HepG2 (cell line): ENCODE measurements at regions not wholly inside any gene's neighbourhood (a gene's known extent, or its start where the extent isn't known, plus 50 kb on each side); places are given as distances from the start of the nearest gene placed in this dataset.
A peak's percentile ranks its signal among the peaks of the same experiment; 100 is the strongest.

ENCODE experiments used
- CBX2 ChIP-seq, 2 experiments: fragments of 200-600 bp in 1 of 2; sonication (generic); formaldehyde crosslinking in 1 of 2; IDR thresholded peaks; 2 replicates each; pipeline versions ENCODE4 v1.7.0 to v1.8.1; 2018 to 2022; ENCODE audit warnings: low read depth in 2 of 2, low read length in 1 of 2, mild to moderate bottlenecking in 1 of 2, missing genetic modification reagents in 1 of 2
- ESRRA ChIP-seq: sonication (generic); formaldehyde crosslinking; IDR thresholded peaks from 2 replicates; pipeline ENCODE4 v1.5.1; 2020; ENCODE audit warnings: mild to moderate bottlenecking, low read depth, missing genetic modification reagents
- EZH2 ChIP-seq: conservative IDR thresholded peaks from 2 replicates; pipeline ENCODE4 v1.6.1; 2012; ENCODE audit warnings: mild to moderate bottlenecking, low read depth, low read length, moderate library complexity
- GTF2F1 ChIP-seq: fragments of 150-350 bp; IDR thresholded peaks from 2 replicates; pipeline ENCODE4 v1.6.1; 2014; ENCODE audit warnings: low read length
- HDAC1 ChIP-seq: sonication (generic); formaldehyde crosslinking; IDR thresholded peaks from 2 replicates; pipeline ENCODE4 v1.5.1; 2020; ENCODE audit warnings: mild to moderate bottlenecking, missing genetic modification reagents
- ISX ChIP-seq: sonication (generic); formaldehyde crosslinking; conservative IDR thresholded peaks from 2 replicates; pipeline ENCODE4 v1.5.0; 2020; ENCODE audit warnings: missing genetic modification reagents
- KDM4B ChIP-seq: sonication (generic); formaldehyde crosslinking; IDR thresholded peaks from 2 replicates; pipeline ENCODE4 v1.4.0; 2020; ENCODE audit warnings: missing genetic modification reagents
- NFRKB ChIP-seq: fragments of 450-650 bp; IDR thresholded peaks from 2 replicates; pipeline ENCODE4 v1.6.1; 2017
- NRL ChIP-seq: sonication (generic); formaldehyde crosslinking; IDR thresholded peaks from 2 replicates; pipeline ENCODE4 v1.5.0; 2020; ENCODE audit warnings: missing genetic modification reagents, mild to moderate bottlenecking, moderate library complexity, borderline replicate concordance
- PRMT3 ChIP-seq: sonication (generic); formaldehyde crosslinking; IDR thresholded peaks from 2 replicates; pipeline ENCODE4 v1.8.1; 2022; ENCODE audit warnings: low read depth, mild to moderate bottlenecking, moderate library complexity, missing genetic modification reagents, borderline replicate concordance
- RFXANK ChIP-seq: IDR thresholded peaks from 2 replicates; pipeline ENCODE4 v1.6.1; 2016
- TGIF2 ChIP-seq: IDR thresholded peaks from 2 replicates; pipeline ENCODE4 v1.6.1; 2016; ENCODE audit warnings: control low read depth, missing compliant biosample characterization
- ZFP36L1 ChIP-seq: sonication (generic); formaldehyde crosslinking; IDR thresholded peaks from 2 replicates; pipeline ENCODE4 v1.8.0; 2022; ENCODE audit warnings: mild to moderate bottlenecking, missing genetic modification reagents, moderate library complexity
- ZFP82 ChIP-seq: sonication (generic); formaldehyde crosslinking; IDR thresholded peaks from 2 replicates; pipeline ENCODE4 v1.5.1; 2020; ENCODE audit warnings: mild to moderate bottlenecking, missing genetic modification reagents, borderline replicate concordance
- ZNF496 ChIP-seq: sonication (generic); formaldehyde crosslinking; IDR thresholded peaks from 2 replicates; pipeline ENCODE4 v1.8.1; 2023; ENCODE audit warnings: mild to moderate bottlenecking, moderate library complexity, missing genetic modification reagents; ENCODE audit not compliant: insufficient replicate concordance
- ZNF546 ChIP-seq: sonication (generic); formaldehyde crosslinking; conservative IDR thresholded peaks from 2 replicates; pipeline ENCODE4 v1.8.1; 2023; ENCODE audit warnings: mild to moderate bottlenecking, missing genetic modification reagents
- TF ChIP-seq, protein P1 (sequence below): sonication (generic); formaldehyde crosslinking; IDR thresholded peaks from 2 replicates; pipeline ENCODE4 v1.5.0; 2020; ENCODE audit warnings: mild to moderate bottlenecking, missing genetic modification reagents
- TF ChIP-seq, protein P2 (sequence below): sonication (generic); formaldehyde crosslinking; IDR thresholded peaks from 2 replicates; pipeline ENCODE4 v1.4.0; 2020; ENCODE audit warnings: mild to moderate bottlenecking, missing genetic modification reagents
- TF ChIP-seq, protein P3 (sequence below): IDR thresholded peaks from 2 replicates; pipeline ENCODE4 v1.6.1; 2016; ENCODE audit warnings: missing compliant biosample characterization, missing genetic modification reagents, borderline replicate concordance
- TF ChIP-seq, protein P4 (sequence below): sonication (generic); formaldehyde crosslinking; IDR thresholded peaks from 2 replicates; pipeline ENCODE4 v1.5.0; 2020; ENCODE audit warnings: mild to moderate bottlenecking, missing genetic modification reagents
- TF ChIP-seq, protein P5 (sequence below): sonication (generic); formaldehyde crosslinking; IDR thresholded peaks from 2 replicates; pipeline ENCODE4 v1.5.0; 2020; ENCODE audit warnings: mild to moderate bottlenecking, missing genetic modification reagents

DNA sequence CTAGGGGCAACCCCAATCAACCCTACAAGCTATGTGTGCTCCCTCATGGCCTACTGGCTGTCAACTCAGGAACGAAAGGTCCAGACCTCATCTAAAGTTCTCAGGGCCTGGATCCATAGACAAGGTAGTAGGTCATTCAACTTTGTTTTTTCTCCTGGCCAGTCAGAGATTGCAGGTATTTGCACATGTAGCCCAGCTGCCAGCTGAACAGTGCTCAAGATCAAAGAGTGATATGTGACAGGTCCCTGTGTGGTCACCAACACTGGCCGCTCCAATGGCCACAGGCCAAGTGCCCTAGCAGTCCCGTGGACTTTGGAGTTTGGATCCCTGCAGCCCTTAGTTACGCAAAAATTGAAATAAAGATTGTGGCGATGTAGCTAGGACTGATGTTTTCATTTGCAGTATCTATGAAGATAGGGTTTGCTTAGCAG, 60.6 kb upstream of the ATXN1 start (continued):
- no peak for TF ChIP-seq ZFP82 (CRISPR knock-in tag)
- TF ChIP-seq KDM4B (CRISPR knock-in tag) = peak; percentile 94; the same call in 1 of the 2 replicates
- TF ChIP-seq PRMT3 (CRISPR knock-in tag) = no peak
- TF ChIP-seq RFXANK (CRISPR knock-in tag) = peak; percentile 92
- TF ChIP-seq, protein P1, sequence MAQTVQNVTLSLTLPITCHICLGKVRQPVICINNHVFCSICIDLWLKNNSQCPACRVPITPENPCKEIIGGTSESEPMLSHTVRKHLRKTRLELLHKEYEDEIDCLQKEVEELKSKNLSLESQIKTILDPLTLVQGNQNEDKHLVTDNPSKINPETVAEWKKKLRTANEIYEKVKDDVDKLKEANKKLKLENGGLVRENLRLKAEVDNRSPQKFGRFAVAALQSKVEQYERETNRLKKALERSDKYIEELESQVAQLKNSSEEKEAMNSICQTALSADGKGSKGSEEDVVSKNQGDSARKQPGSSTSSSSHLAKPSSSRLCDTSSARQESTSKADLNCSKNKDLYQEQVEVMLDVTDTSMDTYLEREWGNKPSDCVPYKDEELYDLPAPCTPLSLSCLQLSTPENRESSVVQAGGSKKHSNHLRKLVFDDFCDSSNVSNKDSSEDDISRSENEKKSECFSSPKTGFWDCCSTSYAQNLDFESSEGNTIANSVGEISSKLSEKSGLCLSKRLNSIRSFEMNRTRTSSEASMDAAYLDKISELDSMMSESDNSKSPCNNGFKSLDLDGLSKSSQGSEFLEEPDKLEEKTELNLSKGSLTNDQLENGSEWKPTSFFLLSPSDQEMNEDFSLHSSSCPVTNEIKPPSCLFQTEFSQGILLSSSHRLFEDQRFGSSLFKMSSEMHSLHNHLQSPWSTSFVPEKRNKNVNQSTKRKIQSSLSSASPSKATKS (CRISPR knock-in tag) = peak; percentile 69; the same call in 1 of the 2 replicates
- TF ChIP-seq, protein P2, sequence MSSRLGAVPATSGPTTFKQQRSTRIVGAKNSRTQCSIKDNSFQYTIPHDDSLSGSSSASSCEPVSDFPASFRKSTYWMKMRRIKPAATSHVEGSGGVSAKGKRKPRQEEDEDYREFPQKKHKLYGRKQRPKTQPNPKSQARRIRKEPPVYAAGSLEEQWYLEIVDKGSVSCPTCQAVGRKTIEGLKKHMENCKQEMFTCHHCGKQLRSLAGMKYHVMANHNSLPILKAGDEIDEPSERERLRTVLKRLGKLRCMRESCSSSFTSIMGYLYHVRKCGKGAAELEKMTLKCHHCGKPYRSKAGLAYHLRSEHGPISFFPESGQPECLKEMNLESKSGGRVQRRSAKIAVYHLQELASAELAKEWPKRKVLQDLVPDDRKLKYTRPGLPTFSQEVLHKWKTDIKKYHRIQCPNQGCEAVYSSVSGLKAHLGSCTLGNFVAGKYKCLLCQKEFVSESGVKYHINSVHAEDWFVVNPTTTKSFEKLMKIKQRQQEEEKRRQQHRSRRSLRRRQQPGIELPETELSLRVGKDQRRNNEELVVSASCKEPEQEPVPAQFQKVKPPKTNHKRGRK (CRISPR knock-in tag) = no peak
- no peak for TF ChIP-seq GTF2F1
- no peak for TF ChIP-seq ZNF496
- no peak for TF ChIP-seq EZH2
- peak; percentile 68; the same call in 1 of the 2 replicates for TF ChIP-seq NRL
- TF ChIP-seq CBX2 (IDR thresholded peaks at IDR 0.05; ENCODE audit: low read depth, low read length) = no peak
- 0 out of 2 replicates have a peak, but pooled peaks have one; percentile 48 for TF ChIP-seq CBX2 (CRISPR knock-in tag; IDR thresholded peaks at IDR 0.05; ENCODE audit: low read depth)
- TF ChIP-seq, protein P3, sequence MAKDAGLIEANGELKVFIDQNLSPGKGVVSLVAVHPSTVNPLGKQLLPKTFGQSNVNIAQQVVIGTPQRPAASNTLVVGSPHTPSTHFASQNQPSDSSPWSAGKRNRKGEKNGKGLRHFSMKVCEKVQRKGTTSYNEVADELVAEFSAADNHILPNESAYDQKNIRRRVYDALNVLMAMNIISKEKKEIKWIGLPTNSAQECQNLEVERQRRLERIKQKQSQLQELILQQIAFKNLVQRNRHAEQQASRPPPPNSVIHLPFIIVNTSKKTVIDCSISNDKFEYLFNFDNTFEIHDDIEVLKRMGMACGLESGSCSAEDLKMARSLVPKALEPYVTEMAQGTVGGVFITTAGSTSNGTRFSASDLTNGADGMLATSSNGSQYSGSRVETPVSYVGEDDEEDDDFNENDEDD (CRISPR knock-in tag) = peak; percentile 40; the same call in 1 of the 2 replicates
- TF ChIP-seq ZFP36L1 (CRISPR knock-in tag) = peak; percentile 98; the same call in 1 of the 2 replicates
- TF ChIP-seq, protein P4, sequence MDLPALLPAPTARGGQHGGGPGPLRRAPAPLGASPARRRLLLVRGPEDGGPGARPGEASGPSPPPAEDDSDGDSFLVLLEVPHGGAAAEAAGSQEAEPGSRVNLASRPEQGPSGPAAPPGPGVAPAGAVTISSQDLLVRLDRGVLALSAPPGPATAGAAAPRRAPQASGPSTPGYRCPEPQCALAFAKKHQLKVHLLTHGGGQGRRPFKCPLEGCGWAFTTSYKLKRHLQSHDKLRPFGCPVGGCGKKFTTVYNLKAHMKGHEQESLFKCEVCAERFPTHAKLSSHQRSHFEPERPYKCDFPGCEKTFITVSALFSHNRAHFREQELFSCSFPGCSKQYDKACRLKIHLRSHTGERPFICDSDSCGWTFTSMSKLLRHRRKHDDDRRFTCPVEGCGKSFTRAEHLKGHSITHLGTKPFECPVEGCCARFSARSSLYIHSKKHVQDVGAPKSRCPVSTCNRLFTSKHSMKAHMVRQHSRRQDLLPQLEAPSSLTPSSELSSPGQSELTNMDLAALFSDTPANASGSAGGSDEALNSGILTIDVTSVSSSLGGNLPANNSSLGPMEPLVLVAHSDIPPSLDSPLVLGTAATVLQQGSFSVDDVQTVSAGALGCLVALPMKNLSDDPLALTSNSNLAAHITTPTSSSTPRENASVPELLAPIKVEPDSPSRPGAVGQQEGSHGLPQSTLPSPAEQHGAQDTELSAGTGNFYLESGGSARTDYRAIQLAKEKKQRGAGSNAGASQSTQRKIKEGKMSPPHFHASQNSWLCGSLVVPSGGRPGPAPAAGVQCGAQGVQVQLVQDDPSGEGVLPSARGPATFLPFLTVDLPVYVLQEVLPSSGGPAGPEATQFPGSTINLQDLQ = peak; percentile 72
- TF ChIP-seq ZNF546 (CRISPR knock-in tag) = no peak
- no peak for TF ChIP-seq NFRKB
- TF ChIP-seq ISX (CRISPR knock-in tag) = no peak
- peak; percentile 99 for TF ChIP-seq HDAC1 (CRISPR knock-in tag)
- TF ChIP-seq ESRRA = peak; percentile 93
- TF ChIP-seq, protein P5, sequence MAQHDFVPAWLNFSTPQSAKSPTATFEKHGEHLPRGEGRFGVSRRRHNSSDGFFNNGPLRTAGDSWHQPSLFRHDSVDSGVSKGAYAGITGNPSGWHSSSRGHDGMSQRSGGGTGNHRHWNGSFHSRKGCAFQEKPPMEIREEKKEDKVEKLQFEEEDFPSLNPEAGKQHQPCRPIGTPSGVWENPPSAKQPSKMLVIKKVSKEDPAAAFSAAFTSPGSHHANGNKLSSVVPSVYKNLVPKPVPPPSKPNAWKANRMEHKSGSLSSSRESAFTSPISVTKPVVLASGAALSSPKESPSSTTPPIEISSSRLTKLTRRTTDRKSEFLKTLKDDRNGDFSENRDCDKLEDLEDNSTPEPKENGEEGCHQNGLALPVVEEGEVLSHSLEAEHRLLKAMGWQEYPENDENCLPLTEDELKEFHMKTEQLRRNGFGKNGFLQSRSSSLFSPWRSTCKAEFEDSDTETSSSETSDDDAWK (CRISPR knock-in tag) = no peak
- peak; percentile 99 for TF ChIP-seq TGIF2 (CRISPR knock-in tag)
